Heart left ventricle (tissue), 16 donors: ENCODE measurements at regions not wholly inside any gene's neighbourhood (a gene's known extent, or its start where the extent isn't known, plus 50 kb on each side); places are given as distances from the start of the nearest gene placed in this dataset.
A peak's percentile ranks its signal among the peaks of the same experiment; 100 is the strongest.

Experiments
- ATAC-seq, 4 donors: fragments of 200-7000 bp; cut with Tn5 transposase; one replicate each; pipeline ENCODE4 v1.9.1; 2020 to 2022; ENCODE audit warnings: moderate library complexity in 4 of 4, mild to moderate bottlenecking in 3 of 4, moderate number of reproducible peaks in 1 of 4
- DNase-seq, 5 donors: peaks; one replicate each; pipeline ENCODE4 v3.0.0-alpha.2; 2020
- H3K27ac ChIP-seq, 12 donors: fragments of 200-600 bp; sonication (generic) in 4 of 12; one replicate each; pipeline versions ENCODE4 v1.5.0 to v1.8.0; 2016 to 2022; ENCODE audit warnings: mild to moderate bottlenecking in 2 of 12
- H3K27me3 ChIP-seq, 9 donors: fragments of 200-600 bp; sonication (generic) in 2 of 9; one replicate each; pipeline versions ENCODE4 v1.5.1 to v1.8.0; 2016 to 2022; ENCODE audit warnings: mild to moderate bottlenecking in 3 of 9
- H3K36me3 ChIP-seq, 9 donors: fragments of 200-600 bp; sonication (generic) in 2 of 9; one replicate each; pipeline versions ENCODE4 v1.5.0 to v1.8.0; 2018 to 2022; ENCODE audit warnings: mild to moderate bottlenecking in 2 of 9
- H3K4me1 ChIP-seq, 12 donors: fragments of 200-600 bp; sonication (generic) in 4 of 12; one replicate each; pipeline versions ENCODE4 v1.5.0 to v1.8.0; 2016 to 2022; ENCODE audit warnings: mild to moderate bottlenecking in 3 of 12
- H3K4me3 ChIP-seq, 12 donors: fragments of 200-600 bp; sonication (generic) in 4 of 12; one replicate each; pipeline versions ENCODE4 v1.5.0 to v1.8.0; 2017 to 2022; ENCODE audit warnings: mild to moderate bottlenecking in 9 of 12, moderate library complexity in 4 of 12
- H3K9me3 ChIP-seq, 12 donors: fragments of 200-600 bp; sonication (generic) in 4 of 12; one replicate each; pipeline versions ENCODE4 v1.5.0 to v1.8.0; 2016 to 2022; ENCODE audit warnings: mild to moderate bottlenecking in 1 of 12
- POLR2A ChIP-seq, 2 donors: fragments of 450-650 bp; IDR thresholded peaks; one replicate each; pipeline ENCODE4 v1.6.1; 2017; ENCODE audit warnings: antibody characterized with exemption in 2 of 2, mild to moderate bottlenecking in 2 of 2, moderate library complexity in 2 of 2
- WGBS, 4 donors: extraction: QIAGEN DNeasy Blood & Tissue Kit in 2 of 4; methylation state at CpG; one replicate each; pipeline versions ENCODE4 v1.1.5 to v1.1.7; 2013 to 2018; 5-methylcytosine and 5-hydroxymethylcytosine counted together
- intact Hi-C, 10 donors: fragments of 100-400 bp; cut with DNase I; formaldehyde crosslinking; loops; one replicate each; pipeline versions ENCODE4 v1.11.1 to v1.14.2; 2022
- TF ChIP-seq, protein P1 (sequence below), 12 donors: fragments of 200-600 bp; sonication (generic) in 4 of 12; IDR thresholded peaks; one replicate each; pipeline versions ENCODE4 v1.5.0 to v1.8.0; 2018 to 2022; ENCODE audit warnings: antibody characterized with exemption in 12 of 12, mild to moderate bottlenecking in 5 of 12
- donor health status: ischemic (EF 13 %, LVEDD 7.1; RV severe dilation, severe dysfunction).
- donor health status: healthy with polysubstance abuse.
- donor health status: DM: no; HTN: yes; CAD: no.
- donor health status: DM: no; HTN: no; CAD: no.
- donor health status: ischemic (EF 25% LVEDD 6.9; RV normal size, moderate dysfunction).
- donor health status: ischemic (EF 25% LVEDD 5.7; RV mildly dilated, moderate dysfunction).
- donor health status: healthy.
- donor health status: DM: yes; HTN: yes; CAD: no.
- donor health status: ischemic (EF 35%, LVEDD 5.7; RV mildly dilated, moderate dysfunction).
- donor health status: nonischemic (EF 11% LVEDD 7.7; RV severe dilation, severe dysfunction).
- donor health status: DM: yes; HTN: yes; CAD: no.
- donor health status: PGD.
- donor health status: ischemic (EF 29% LVEDD 5.4; RV normal size, mild dysfunction).
- donor health status: nonischemic (EF 23%, LVEDD 6.1; RV moderate dilation, normal function).

DNA sequence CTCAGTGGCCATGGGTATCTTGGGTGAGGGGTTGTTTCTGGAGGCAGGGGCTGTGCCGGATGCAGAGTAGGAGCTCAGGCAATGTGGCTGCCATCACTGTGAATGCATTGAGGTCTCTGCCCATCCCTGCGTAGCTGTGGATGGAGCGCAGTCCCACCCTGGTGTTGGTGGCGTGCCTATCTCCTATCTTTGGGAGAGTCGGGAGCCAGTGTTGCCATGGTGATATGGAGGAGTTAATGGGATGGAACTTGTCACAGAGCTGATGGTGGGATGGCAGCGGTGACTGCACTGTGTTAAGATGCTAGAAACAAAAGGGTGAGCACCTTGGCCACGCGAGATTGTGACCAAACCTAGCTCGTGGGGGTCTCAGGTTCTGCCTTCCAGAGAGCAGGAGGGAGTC lies 197.3 kb downstream of the MELK start:
- Histone ChIP-seq H3K27me3 (peaks cover 0 to 50% (median 0%) of the 10 kb centered on the region in 9 donors), H3K4me1 (no peaks in the 10 kb centered on the region), H3K4me3 (no peak overlapping the region), H3K36me3 (no peaks in the 10 kb centered on the region), H3K27ac (no peak overlapping the region), H3K9me3 (no peaks in the 10 kb centered on the region)
- intact Hi-C loops = no loop called here
- no peak for DNase-seq
- no peak for ATAC-seq
- TF ChIP-seq POLR2A (IDR thresholded peaks at IDR 0.05) = no peak
- TF ChIP-seq, protein P1, sequence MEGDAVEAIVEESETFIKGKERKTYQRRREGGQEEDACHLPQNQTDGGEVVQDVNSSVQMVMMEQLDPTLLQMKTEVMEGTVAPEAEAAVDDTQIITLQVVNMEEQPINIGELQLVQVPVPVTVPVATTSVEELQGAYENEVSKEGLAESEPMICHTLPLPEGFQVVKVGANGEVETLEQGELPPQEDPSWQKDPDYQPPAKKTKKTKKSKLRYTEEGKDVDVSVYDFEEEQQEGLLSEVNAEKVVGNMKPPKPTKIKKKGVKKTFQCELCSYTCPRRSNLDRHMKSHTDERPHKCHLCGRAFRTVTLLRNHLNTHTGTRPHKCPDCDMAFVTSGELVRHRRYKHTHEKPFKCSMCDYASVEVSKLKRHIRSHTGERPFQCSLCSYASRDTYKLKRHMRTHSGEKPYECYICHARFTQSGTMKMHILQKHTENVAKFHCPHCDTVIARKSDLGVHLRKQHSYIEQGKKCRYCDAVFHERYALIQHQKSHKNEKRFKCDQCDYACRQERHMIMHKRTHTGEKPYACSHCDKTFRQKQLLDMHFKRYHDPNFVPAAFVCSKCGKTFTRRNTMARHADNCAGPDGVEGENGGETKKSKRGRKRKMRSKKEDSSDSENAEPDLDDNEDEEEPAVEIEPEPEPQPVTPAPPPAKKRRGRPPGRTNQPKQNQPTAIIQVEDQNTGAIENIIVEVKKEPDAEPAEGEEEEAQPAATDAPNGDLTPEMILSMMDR (IDR thresholded peaks at IDR 0.05) = no peak
- 59 to 68% (median 64%) methylated on average over 9 of the region's 9 CpGs for WGBS, 4 donors

DNA sequence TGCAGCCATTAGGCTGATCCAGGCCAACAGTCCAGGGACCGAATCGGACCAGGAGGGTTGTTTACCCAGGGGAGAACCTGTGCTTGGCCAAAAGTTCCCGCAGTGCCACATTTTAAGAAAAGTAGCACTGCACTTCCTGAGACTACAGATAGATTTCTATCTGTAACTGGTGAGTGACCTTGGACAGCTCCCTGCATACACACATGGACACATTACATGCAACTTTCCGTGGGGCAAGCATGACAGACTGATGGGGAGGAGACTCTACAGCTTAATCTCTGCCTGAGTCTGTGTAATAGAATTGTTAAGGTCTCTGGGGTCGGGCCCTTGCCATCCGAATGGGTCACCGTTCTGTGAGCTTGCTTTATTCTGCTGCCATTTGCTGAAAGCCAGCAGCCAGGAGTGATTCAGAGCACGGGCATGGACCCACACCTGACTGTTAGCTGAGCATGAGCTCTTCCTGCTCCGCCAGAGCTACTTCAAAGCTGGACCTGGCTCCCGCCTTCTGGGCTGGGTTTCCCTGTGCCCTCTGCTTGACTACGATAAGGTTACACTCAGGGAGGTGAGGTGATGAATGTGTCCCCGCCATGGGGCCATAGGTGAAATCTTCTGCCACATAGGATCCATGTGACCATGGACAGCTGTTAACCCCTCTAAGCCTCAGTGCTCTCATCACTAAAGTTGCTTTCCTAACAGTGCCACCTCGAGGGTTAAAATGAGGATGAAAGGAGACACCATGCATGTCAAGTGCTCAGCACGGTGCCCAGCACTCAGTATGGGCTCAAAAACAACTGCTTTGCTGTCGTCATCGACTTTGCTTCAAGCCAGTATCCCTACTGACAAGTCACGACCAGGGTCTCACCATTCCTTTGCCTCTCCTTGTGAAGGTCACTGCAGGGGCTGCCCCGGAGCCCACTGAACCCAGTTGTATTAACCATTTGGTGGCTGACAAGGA lies 200.0 kb downstream of the MELK start:
- Histone ChIP-seq H3K36me3 (no peaks in the 10 kb centered on the region), H3K9me3 (no peaks in the 10 kb centered on the region), H3K27ac (no peak overlapping the region), H3K4me3 (no peak overlapping the region), H3K27me3 (peaks cover 0 to 62% (median 0%) of the 10 kb centered on the region in 9 donors), H3K4me1 (no peaks in the 10 kb centered on the region)
- no peak for TF ChIP-seq POLR2A (IDR thresholded peaks at IDR 0.05)
- TF ChIP-seq, protein P1 (IDR thresholded peaks at IDR 0.05) = no peak
- DNase-seq (no peak), ATAC-seq (no peak)
- intact Hi-C loops = no loop called here
- 32 to 38% (median 35%) methylated on average over 14 to 18 of the region's 18 CpGs for WGBS, 4 donors

DNA sequence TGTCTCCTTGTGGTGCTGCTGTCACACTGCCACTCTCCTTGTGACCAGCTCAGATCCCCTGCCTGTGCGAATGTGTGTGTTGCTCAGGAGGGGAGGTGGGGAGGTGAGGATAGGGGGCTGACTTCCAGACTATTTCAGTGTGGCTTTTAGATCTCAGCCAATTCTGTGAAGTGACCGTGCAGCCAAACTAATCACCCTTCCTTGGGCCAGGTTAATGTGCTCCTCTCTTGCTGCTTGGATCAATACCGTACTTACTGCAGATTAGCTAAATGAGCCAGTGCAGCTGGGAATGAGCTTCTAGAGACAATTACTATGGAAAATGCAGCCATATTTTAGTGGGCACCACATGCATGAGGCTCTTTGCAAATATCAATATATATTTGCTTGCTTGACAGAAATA lies 206.0 kb downstream of the MELK start:
- WGBS, 4 donors = 71 to 82% (median 79%) methylated on average over 3 of the region's 3 CpGs
- DNase-seq = no peak
- Histone ChIP-seq H3K27ac (no peak overlapping the region), H3K4me3 (no peak overlapping the region), H3K36me3 (no peaks in the 10 kb centered on the region), H3K27me3 (peaks cover 0 to 71% (median 25%) of the 10 kb centered on the region in 9 donors), H3K4me1 (no peaks in the 10 kb centered on the region), H3K9me3 (no peaks in the 10 kb centered on the region)
- intact Hi-C loops = no loop called here
- no peak for ATAC-seq
- TF ChIP-seq, protein P1 (IDR thresholded peaks at IDR 0.05) = no peak
- no peak for TF ChIP-seq POLR2A (IDR thresholded peaks at IDR 0.05)

DNA sequence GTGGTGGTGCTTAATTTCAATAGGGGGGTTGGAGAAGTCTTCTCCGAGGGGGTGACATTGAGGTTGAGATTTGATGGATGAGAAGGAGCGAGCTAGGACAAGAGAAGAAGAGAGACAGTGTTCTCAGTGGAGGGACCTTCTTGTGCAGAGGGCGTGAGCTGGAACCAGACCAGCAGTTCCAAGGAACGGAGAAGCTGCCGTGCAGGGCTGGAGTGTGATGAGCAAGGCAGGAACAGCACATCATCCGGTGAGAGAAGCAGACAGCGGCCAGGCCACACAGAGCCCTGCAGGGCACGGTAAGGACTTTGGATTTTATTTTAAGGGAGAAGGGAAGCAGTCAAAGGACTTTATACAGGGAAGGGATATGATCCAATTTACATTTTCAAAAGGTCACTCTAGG lies 206.9 kb downstream of the MELK start:
- no peaks in the 10 kb centered on the region for H3K4me1 ChIP-seq
- H3K27ac ChIP-seq = no peak overlapping the region
- no peaks in the 10 kb centered on the region for H3K9me3 ChIP-seq
- DNase-seq (no peak), ATAC-seq (no peak)
- peak overlapping the region in 6 of 12 donors; percentile 1 to 32 (median 20) for H3K4me3 ChIP-seq
- TF ChIP-seq, protein P1 (IDR thresholded peaks at IDR 0.05) = no peak
- WGBS, 4 donors = 46 to 60% (median 53%) methylated on average over 8 of the region's 8 CpGs
- H3K36me3 ChIP-seq = no peaks in the 10 kb centered on the region
- intact Hi-C loops = no loop called here
- H3K27me3 ChIP-seq = peaks cover 0 to 76% (median 25%) of the 10 kb centered on the region in 9 donors
